Vagina (tissue), 2 donors: ENCODE measurements at regions not wholly inside any gene's neighbourhood (a gene's known extent, or its start where the extent isn't known, plus 50 kb on each side); places are given as distances from the start of the nearest gene placed in this dataset.

Experiments
- CTCF ChIP-seq, 3 experiments: fragments of 450-650 bp in 2 of 3; fragments of 200-600 bp in 1 of 3; sonication (generic) in 1 of 3; IDR thresholded peaks; one replicate each; pipeline ENCODE4 v1.5.1; 2017 to 2019; ENCODE audit warnings: antibody characterized with exemption in 3 of 3, mild to moderate bottlenecking in 2 of 3, moderate library complexity in 2 of 3
- POLR2A ChIP-seq, 2 donors: fragments of 450-650 bp; IDR thresholded peaks; one replicate each; pipeline ENCODE4 v1.6.1; 2017; ENCODE audit warnings: antibody characterized with exemption in 2 of 2, mild to moderate bottlenecking in 2 of 2, moderate library complexity in 2 of 2
- POLR2AphosphoS5 ChIP-seq, 2 donors: sonication (generic); formaldehyde crosslinking; IDR thresholded peaks; one replicate each; pipeline ENCODE4 v1.9.0; 2017; ENCODE audit warnings: antibody characterized with exemption in 2 of 2, mild to moderate bottlenecking in 2 of 2, low read depth in 1 of 2; ENCODE audit not compliant: insufficient read depth in 1 of 2

DNA sequence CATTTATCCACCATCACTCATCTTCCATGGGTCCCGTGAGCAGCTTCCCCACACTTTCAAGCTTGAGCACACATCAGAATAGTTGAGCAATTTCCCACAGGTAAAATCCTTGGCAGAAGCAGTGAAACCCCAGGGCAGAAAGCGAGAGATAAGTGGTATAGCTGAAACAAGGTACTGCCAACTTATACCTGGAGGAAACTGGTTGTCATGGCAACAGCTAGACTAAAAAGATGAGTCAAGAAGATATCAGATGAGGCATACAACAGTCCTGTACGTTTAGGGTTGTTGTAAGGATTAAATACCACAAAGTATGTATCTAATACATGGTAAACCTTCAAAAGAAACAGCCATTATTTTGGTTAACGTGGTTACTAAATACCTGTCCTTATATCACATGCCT is 66.9 kb upstream of the PHOX2B start:
- no peak for TF ChIP-seq CTCF (IDR thresholded peaks at IDR 0.05)
- no peak for TF ChIP-seq POLR2A (IDR thresholded peaks at IDR 0.05)
- TF ChIP-seq POLR2AphosphoS5 (IDR thresholded peaks at IDR 0.05; ENCODE audit: insufficient read depth in 1 of 2, low read depth in 1 of 2), result no peak
